ENCODE measurements at regions not wholly inside any gene's neighbourhood (a gene's known extent, or its start where the extent isn't known, plus 50 kb on each side); places are given as distances from the start of the nearest gene placed in this dataset.
"Not testable (repeated sequence)": the region's sequence is repeated elsewhere in the genome, so short reads cannot be mapped to it uniquely, and the experiment has no call there.

GRCh38 chr2:242015108-242016065, 145.9 kb downstream of the RTP5 start:
- Histone ChIP-seq H3K9me3 (no peaks in the 10 kb centered on the region), H3K36me3 (no peaks in the 10 kb centered on the region), H3K4me3 (no peak overlapping the region), H3K4me1 (peaks cover 0 to 12% (median 0%) of the 10 kb centered on the region in 4 donors), H3K27me3 (no peaks in the 10 kb centered on the region), H3K27ac (no peak overlapping the region)
- no peak for DNase-seq (ENCODE audit: low spot score in 2 of 2)
- TF ChIP-seq EP300 (IDR thresholded peaks at IDR 0.05) (no peak), CTCF (IDR thresholded peaks at IDR 0.05) (no peak), POLR2A (IDR thresholded peaks at IDR 0.05) (no peak)
- WGBS, 2 donors: 74% methylated on average over 7 to 9 of the region's 10 CpGs

GRCh38 chr2:242017086-242017485, 147.6 kb downstream of the RTP5 start:
- Histone ChIP-seq H3K36me3 (no peaks in the 10 kb centered on the region), H3K27me3 (no peaks in the 10 kb centered on the region), H3K9me3 (no peaks in the 10 kb centered on the region), H3K4me3 (no peak overlapping the region), H3K4me1 (peaks cover 0 to 13% (median 0%) of the 10 kb centered on the region in 4 donors), H3K27ac (no peak overlapping the region)
- WGBS, 2 donors: 80 to 81% methylated on average over 10 of the region's 10 CpGs
- no peak for TF ChIP-seq CTCF (IDR thresholded peaks at IDR 0.05)
- no peak for TF ChIP-seq EP300 (IDR thresholded peaks at IDR 0.05)
- TF ChIP-seq POLR2A (IDR thresholded peaks at IDR 0.05): no peak
- DNase-seq (ENCODE audit: low spot score in 2 of 2): no peak

GRCh38 chr2:242018416-242018815, 148.9 kb downstream of the RTP5 start:
- DNase-seq (ENCODE audit: low spot score in 2 of 2); H3K27ac ChIP-seq; H3K9me3 ChIP-seq; H3K27me3 ChIP-seq; H3K4me1 ChIP-seq; H3K4me3 ChIP-seq; H3K36me3 ChIP-seq: not testable (repeated sequence)
- WGBS, 2 donors: 88 to 91% methylated on average over 10 of the region's 10 CpGs

GRCh38 chr2:242019344-242019743, 149.8 kb downstream of the RTP5 start:
- no peak overlapping the region for H3K27ac ChIP-seq
- peaks cover 0 to 13% (median 0%) of the 10 kb centered on the region in 4 donors for H3K4me1 ChIP-seq
- no peaks in the 10 kb centered on the region for H3K9me3 ChIP-seq
- DNase-seq (ENCODE audit: low spot score in 2 of 2): no peak
- TF ChIP-seq POLR2A (IDR thresholded peaks at IDR 0.05): no peak
- TF ChIP-seq EP300 (IDR thresholded peaks at IDR 0.05): no peak
- TF ChIP-seq CTCF (IDR thresholded peaks at IDR 0.05): no peak
- H3K27me3 ChIP-seq: no peaks in the 10 kb centered on the region
- no peaks in the 10 kb centered on the region for H3K36me3 ChIP-seq
- 81 to 83% methylated on average over 11 of the region's 11 CpGs for WGBS, 2 donors
- no peak overlapping the region for H3K4me3 ChIP-seq

GRCh38 chr2:242020196-242021004, 150.9 kb downstream of the RTP5 start:
- peaks cover 0 to 13% (median 0%) of the 10 kb centered on the region in 4 donors for H3K4me1 ChIP-seq
- peak overlapping the region in 2 of 4 donors; percentile 50 to 53 for H3K27ac ChIP-seq
- WGBS, 2 donors: 36 to 37% methylated on average over 26 of the region's 26 CpGs
- no peak overlapping the region for H3K4me3 ChIP-seq
- peak; percentile 32 to 40 for DNase-seq (ENCODE audit: low spot score in 2 of 2)
- peak in 3 of 5 experiments; percentile 10 to 40 (median 25) for TF ChIP-seq CTCF (IDR thresholded peaks at IDR 0.05)
- no peak for TF ChIP-seq POLR2A (IDR thresholded peaks at IDR 0.05)
- no peaks in the 10 kb centered on the region for H3K27me3 ChIP-seq
- H3K9me3 ChIP-seq: no peaks in the 10 kb centered on the region
- H3K36me3 ChIP-seq: no peaks in the 10 kb centered on the region
